B cell (primary cell): ENCODE measurements at regions not wholly inside any gene's neighbourhood (a gene's known extent, or its start where the extent isn't known, plus 50 kb on each side); places are given as distances from the start of the nearest gene placed in this dataset.

Experiments used
- EZH2 ChIP-seq: IDR thresholded peaks from 2 replicates; pipeline ENCODE4 v1.6.1; 2012; ENCODE audit warnings: borderline replicate concordance, low read depth, mild to moderate bottlenecking, moderate library complexity, low read length; ENCODE audit not compliant: insufficient read depth, poor library complexity, severe bottlenecking
- TF ChIP-seq, protein P1 (sequence below): fragments of 200-600 bp; IDR thresholded peaks from one replicate; pipeline ENCODE4 v1.8.0; 2022; ENCODE audit warnings: antibody characterized with exemption, mild to moderate bottlenecking

DNA sequence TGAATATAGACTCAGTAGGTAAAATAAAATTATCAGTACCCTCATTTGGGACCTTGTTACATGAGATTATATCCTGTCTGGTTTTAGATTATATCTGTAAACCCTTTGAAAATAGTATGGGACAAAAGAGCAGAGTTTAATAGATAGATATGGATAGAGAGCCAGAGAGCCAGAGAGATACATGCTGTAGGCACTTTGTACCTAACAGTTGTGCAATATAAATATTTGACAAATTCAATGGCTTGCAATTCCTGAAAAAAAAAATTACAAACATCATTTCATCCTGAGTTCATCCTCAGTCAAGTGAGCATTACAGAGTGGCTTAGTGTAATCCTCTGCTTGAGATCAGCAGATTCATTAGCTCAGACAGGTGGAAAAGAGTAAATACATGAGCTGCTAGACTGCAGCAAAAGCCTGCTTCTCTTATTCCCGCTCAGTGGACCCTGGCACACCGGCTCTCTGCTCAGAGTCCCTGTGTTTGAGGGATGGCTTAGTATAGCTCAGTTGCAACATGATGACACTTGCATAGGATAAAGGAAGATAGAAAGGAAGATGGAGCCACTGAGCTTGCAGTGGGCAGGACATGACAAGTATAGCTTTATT lies 931.6 kb upstream of the GOT2 start:
- TF ChIP-seq, protein P1, sequence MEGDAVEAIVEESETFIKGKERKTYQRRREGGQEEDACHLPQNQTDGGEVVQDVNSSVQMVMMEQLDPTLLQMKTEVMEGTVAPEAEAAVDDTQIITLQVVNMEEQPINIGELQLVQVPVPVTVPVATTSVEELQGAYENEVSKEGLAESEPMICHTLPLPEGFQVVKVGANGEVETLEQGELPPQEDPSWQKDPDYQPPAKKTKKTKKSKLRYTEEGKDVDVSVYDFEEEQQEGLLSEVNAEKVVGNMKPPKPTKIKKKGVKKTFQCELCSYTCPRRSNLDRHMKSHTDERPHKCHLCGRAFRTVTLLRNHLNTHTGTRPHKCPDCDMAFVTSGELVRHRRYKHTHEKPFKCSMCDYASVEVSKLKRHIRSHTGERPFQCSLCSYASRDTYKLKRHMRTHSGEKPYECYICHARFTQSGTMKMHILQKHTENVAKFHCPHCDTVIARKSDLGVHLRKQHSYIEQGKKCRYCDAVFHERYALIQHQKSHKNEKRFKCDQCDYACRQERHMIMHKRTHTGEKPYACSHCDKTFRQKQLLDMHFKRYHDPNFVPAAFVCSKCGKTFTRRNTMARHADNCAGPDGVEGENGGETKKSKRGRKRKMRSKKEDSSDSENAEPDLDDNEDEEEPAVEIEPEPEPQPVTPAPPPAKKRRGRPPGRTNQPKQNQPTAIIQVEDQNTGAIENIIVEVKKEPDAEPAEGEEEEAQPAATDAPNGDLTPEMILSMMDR: no peak
- no peak for TF ChIP-seq EZH2
